ENCODE measurements at regions not wholly inside any gene's neighbourhood (a gene's known extent, or its start where the extent isn't known, plus 50 kb on each side); places are given as distances from the start of the nearest gene placed in this dataset.
"Not testable (repeated sequence)": the region's sequence is repeated elsewhere in the genome, so short reads cannot be mapped to it uniquely, and the experiment has no call there.

- H3K27me3 ChIP-seq (ENCODE audit: control insufficient read depth, insufficient read depth, low read length, poor library complexity, severe bottlenecking) = no peaks in the 10 kb centered on the region
- 91% methylated on average over 3 of the region's 3 CpGs; no CpG with 5 or more reads in 1 of the 2 experiments for whole genome bisulfite sequencing, 2 experiments (ENCODE audit: insufficient coverage in 1 of 2, insufficient read length in 1 of 2)
- H3K27ac ChIP-seq (ENCODE audit: low read depth, low read length) = no peak overlapping the region
- no peaks in the 10 kb centered on the region for H3K36me3 ChIP-seq (ENCODE audit: control insufficient read depth, insufficient read depth, low read length)
- no peak for TF ChIP-seq CTCF (conservative IDR thresholded peaks at IDR 0.05)
- Mint-ChIP-seq H3K36me3 (ENCODE audit: low read depth) (no peaks in the 10 kb centered on the region), H3K9me3 (no peaks in the 10 kb centered on the region), H3K4me1 (no peaks in the 10 kb centered on the region), H3K4me3 (no peak overlapping the region), H3K27ac (no peak overlapping the region), H3K27me3 (ENCODE audit: insufficient read depth) (no peaks in the 10 kb centered on the region)
- no peak overlapping the region for H3K9ac ChIP-seq (ENCODE audit: extremely low read depth, low read length, poor library complexity, severe bottlenecking)
- H3K4me1 ChIP-seq (ENCODE audit: control insufficient read depth, insufficient read depth, low read length) = no peaks in the 10 kb centered on the region
- no peak overlapping the region for H3K4me3 ChIP-seq (ENCODE audit: low read length)
- H3K9me3 ChIP-seq (ENCODE audit: control insufficient read depth, low read length) = no peaks in the 10 kb centered on the region
- no peak for DNase-seq
Observed at GRCh38 chr3:67167481-67167880, 169.4 kb downstream of the KBTBD8 start.

DNA sequence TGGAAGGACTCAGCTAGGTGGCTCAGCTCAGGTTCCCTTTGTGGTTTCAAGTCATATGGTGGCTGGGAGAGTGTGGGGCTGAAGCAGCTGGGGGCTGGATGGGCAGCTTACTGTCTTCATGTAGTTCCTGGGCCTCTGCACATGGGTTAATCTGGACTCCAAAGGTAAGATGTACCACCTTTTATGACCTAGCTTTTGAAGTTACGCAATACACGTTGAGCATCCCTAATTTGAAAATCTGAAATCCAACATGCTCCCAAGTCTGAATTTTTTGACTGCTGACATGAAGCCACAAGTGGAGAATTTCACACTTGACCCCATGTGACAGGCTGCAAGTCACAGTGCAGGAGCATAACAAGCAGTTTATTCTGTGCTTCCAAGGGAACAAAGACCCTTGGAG lies 173.7 kb downstream of the KBTBD8 start:
- Histone ChIP-seq H3K4me3 (ENCODE audit: low read length) (no peak overlapping the region), H3K4me1 (ENCODE audit: control insufficient read depth, insufficient read depth, low read length) (no peaks in the 10 kb centered on the region), H3K27me3 (ENCODE audit: control insufficient read depth, insufficient read depth, low read length, poor library complexity, severe bottlenecking) (no peaks in the 10 kb centered on the region), H3K36me3 (ENCODE audit: control insufficient read depth, insufficient read depth, low read length) (no peaks in the 10 kb centered on the region), H3K9ac (ENCODE audit: extremely low read depth, low read length, poor library complexity, severe bottlenecking) (no peak overlapping the region), H3K9me3 (ENCODE audit: control insufficient read depth, low read length) (no peaks in the 10 kb centered on the region), H3K27ac (ENCODE audit: low read depth, low read length) (no peak overlapping the region)
- no peaks in the 10 kb centered on the region for H3K36me3 Mint-ChIP-seq (ENCODE audit: low read depth)
- H3K4me3 Mint-ChIP-seq = no peak overlapping the region
- WGBS, 2 experiments (ENCODE audit: insufficient coverage in 1 of 2, insufficient read length in 1 of 2) = 93 to 100% methylated on average over 2 of the region's 2 CpGs
- no peak overlapping the region for H3K27ac Mint-ChIP-seq
- no peaks in the 10 kb centered on the region for H3K4me1 Mint-ChIP-seq
- peaks cover 9% of the 10 kb centered on the region for H3K9me3 Mint-ChIP-seq
- no peaks in the 10 kb centered on the region for H3K27me3 Mint-ChIP-seq (ENCODE audit: insufficient read depth)
- no peak for TF ChIP-seq CTCF (conservative IDR thresholded peaks at IDR 0.05)
- DNase-seq = no peak

- not testable (repeated sequence) for H3K9me3 ChIP-seq (ENCODE audit: control insufficient read depth, low read length); H3K36me3 Mint-ChIP-seq (ENCODE audit: low read depth); H3K4me1 ChIP-seq (ENCODE audit: control insufficient read depth, insufficient read depth, low read length); H3K4me3 ChIP-seq (ENCODE audit: low read length); DNase-seq; H3K4me1 Mint-ChIP-seq; H3K27me3 Mint-ChIP-seq (ENCODE audit: insufficient read depth); H3K36me3 ChIP-seq (ENCODE audit: control insufficient read depth, insufficient read depth, low read length); H3K9ac ChIP-seq (ENCODE audit: extremely low read depth, low read length, poor library complexity, severe bottlenecking); H3K4me3 Mint-ChIP-seq; H3K27me3 ChIP-seq (ENCODE audit: control insufficient read depth, insufficient read depth, low read length, poor library complexity, severe bottlenecking); H3K9me3 Mint-ChIP-seq; H3K27ac Mint-ChIP-seq; H3K27ac ChIP-seq (ENCODE audit: low read depth, low read length)
- 88 to 92% methylated on average over 1 to 3 of the region's 3 CpGs for WGBS, 2 experiments (ENCODE audit: insufficient coverage in 1 of 2, insufficient read length in 1 of 2)
Observed at GRCh38 chr3:67173130-67173529, 175.0 kb downstream of the KBTBD8 start.

DNA sequence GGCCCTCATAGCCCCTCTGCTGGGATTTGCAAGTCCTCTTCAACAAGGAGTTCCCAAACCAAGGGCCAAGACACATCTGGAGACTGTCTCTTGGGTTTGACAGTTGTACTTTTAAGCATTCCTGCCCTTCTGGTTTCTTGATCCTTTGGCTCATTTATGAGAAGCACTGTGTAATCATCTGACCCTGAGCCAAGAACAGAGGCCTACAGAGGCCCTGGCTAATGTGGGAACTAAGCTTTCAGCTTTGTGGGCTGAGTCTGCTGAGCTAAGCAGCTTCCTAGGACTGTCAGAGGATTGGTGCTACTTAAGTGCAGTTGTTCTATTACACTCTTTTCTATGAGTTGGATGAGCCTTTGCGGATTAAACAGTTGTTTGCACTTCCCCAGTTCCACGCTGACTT lies 178.3 kb downstream of the KBTBD8 start:
- Mint-ChIP-seq H3K27ac (no peak overlapping the region), H3K9me3 (peaks cover 9% of the 10 kb centered on the region), H3K4me1 (no peaks in the 10 kb centered on the region), H3K27me3 (ENCODE audit: insufficient read depth) (no peaks in the 10 kb centered on the region), H3K36me3 (ENCODE audit: low read depth) (no peaks in the 10 kb centered on the region), H3K4me3 (no peak overlapping the region)
- Histone ChIP-seq H3K9me3 (ENCODE audit: control insufficient read depth, low read length) (no peaks in the 10 kb centered on the region), H3K4me1 (ENCODE audit: control insufficient read depth, insufficient read depth, low read length) (no peaks in the 10 kb centered on the region), H3K4me3 (ENCODE audit: low read length) (no peak overlapping the region), H3K9ac (ENCODE audit: extremely low read depth, low read length, poor library complexity, severe bottlenecking) (no peak overlapping the region), H3K36me3 (ENCODE audit: control insufficient read depth, insufficient read depth, low read length) (no peaks in the 10 kb centered on the region), H3K27ac (ENCODE audit: low read depth, low read length) (no peak overlapping the region), H3K27me3 (ENCODE audit: control insufficient read depth, insufficient read depth, low read length, poor library complexity, severe bottlenecking) (no peaks in the 10 kb centered on the region)
- 100% methylated on average over 1 of the region's 2 CpGs for WGBS, 2 experiments (ENCODE audit: insufficient coverage in 1 of 2, insufficient read length in 1 of 2)
- no peak for DNase-seq
- TF ChIP-seq CTCF (conservative IDR thresholded peaks at IDR 0.05) = no peak
